Esophagus muscularis mucosa (tissue), 4 donors: ENCODE measurements at regions not wholly inside any gene's neighbourhood (a gene's known extent, or its start where the extent isn't known, plus 50 kb on each side); places are given as distances from the start of the nearest gene placed in this dataset.
A peak's percentile ranks its signal among the peaks of the same experiment; 100 is the strongest.

Experiments used
- DNase-seq: peaks from one replicate; pipeline ENCODE4 v3.0.0-alpha.2; 2017; ENCODE audit errors: extremely low spot score
- H3K27ac ChIP-seq, 4 donors: fragments of 200-600 bp; sonication (generic); replicated peaks in 1 of 4; 1 replicate in 3 of 4; 2 replicates in 1 of 4; pipeline ENCODE4 v1.5.1; 2016 to 2019; ENCODE audit warnings: mild to moderate bottlenecking in 1 of 4
- H3K27me3 ChIP-seq, 4 donors: fragments of 200-600 bp; sonication (generic); one replicate each; pipeline versions ENCODE4 v1.5.1 to v1.6.0; 2016 to 2019
- H3K36me3 ChIP-seq, 4 donors: fragments of 200-600 bp; sonication (generic); one replicate each; pipeline ENCODE4 v1.5.1; 2016 to 2019
- H3K4me1 ChIP-seq, 4 donors: fragments of 200-600 bp; sonication (generic); one replicate each; pipeline ENCODE4 v1.5.1; 2016 to 2019
- H3K4me3 ChIP-seq, 4 donors: fragments of 200-600 bp; sonication (generic); 1 replicate in 2 of 4; 2 replicates in 2 of 4; pipeline ENCODE4 v1.5.1; 2016 to 2019; ENCODE audit warnings: mild to moderate bottlenecking in 4 of 4, moderate library complexity in 1 of 4
- H3K9me3 ChIP-seq, 4 donors: fragments of 200-600 bp; sonication (generic); 1 replicate in 3 of 4; 2 replicates in 1 of 4; pipeline ENCODE4 v1.5.1; 2016 to 2019
- EP300 ChIP-seq: sonication (generic); formaldehyde crosslinking; IDR thresholded peaks from one replicate; pipeline ENCODE4 v1.6.1; 2017; ENCODE audit warnings: antibody characterized with exemption
- POLR2A ChIP-seq: fragments of 450-650 bp; IDR thresholded peaks from one replicate; pipeline ENCODE4 v1.6.1; 2017; ENCODE audit warnings: antibody characterized with exemption, moderate library complexity, mild to moderate bottlenecking, low read depth
- POLR2AphosphoS5 ChIP-seq, 2 donors: sonication (generic); formaldehyde crosslinking; IDR thresholded peaks; one replicate each; pipeline ENCODE4 v1.6.1; 2017; ENCODE audit warnings: antibody characterized with exemption in 2 of 2
- whole genome bisulfite sequencing: methylation state at CpG from one replicate; pipeline ENCODE4 v1.1.5; 2018; 5-methylcytosine and 5-hydroxymethylcytosine counted together
- intact Hi-C: fragments of 100-400 bp; cut with DNase I; formaldehyde crosslinking; loops from one replicate; pipeline ENCODE4 v1.15.1; 2023
- TF ChIP-seq, protein P1 (sequence below), 3 experiments: fragments of 200-600 bp in 2 of 3; fragments of 450-650 bp in 1 of 3; sonication (generic) in 2 of 3; IDR thresholded peaks; one replicate each; pipeline ENCODE4 v1.5.1; 2017 to 2019; ENCODE audit warnings: antibody characterized with exemption in 3 of 3, mild to moderate bottlenecking in 2 of 3, moderate library complexity in 1 of 3

DNA sequence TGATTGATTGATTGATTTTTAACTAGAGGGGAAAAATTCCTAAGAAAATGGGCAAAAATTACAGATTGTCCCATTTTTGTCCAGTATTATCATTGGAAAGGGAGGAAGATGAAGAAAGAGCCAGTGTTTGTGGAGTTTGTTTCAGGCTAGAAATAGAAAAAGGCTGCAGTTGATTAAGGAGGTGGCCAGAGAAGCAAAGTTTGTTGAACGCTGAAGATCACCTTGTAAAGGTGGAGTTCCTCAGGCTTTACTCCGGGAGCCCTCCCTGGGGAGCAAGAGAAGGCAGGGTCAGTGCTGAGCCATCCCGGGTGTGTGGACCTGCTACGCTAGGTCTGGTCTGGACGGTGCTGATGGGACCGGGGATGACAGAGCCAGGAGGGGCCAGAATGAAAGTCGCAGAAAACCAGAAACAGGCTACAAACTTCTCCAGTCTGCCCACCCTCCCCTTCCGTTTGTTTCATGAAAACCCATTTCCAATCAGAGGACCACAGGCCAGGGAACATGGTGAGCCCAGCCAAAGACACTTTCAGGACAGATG is 222.6 kb upstream of the FOXF1 start:
- H3K36me3 ChIP-seq, result no peaks in the 10 kb centered on the region
- H3K4me1 ChIP-seq, result peaks cover 0 to 17% (median 14%) of the 10 kb centered on the region in 4 donors
- intact Hi-C loops, result no loop called here
- peak overlapping the region in 1 of 4 donors; percentile 45 for H3K4me3 ChIP-seq
- H3K27ac ChIP-seq, result no peak overlapping the region
- no peaks in the 10 kb centered on the region for H3K9me3 ChIP-seq
- DNase-seq, result no peak
- WGBS, result 70% methylated on average over 8 of the region's 8 CpGs
- TF ChIP-seq EP300 (no peak), POLR2AphosphoS5 (IDR thresholded peaks at IDR 0.05) (no peak), POLR2A (no peak)
- TF ChIP-seq, protein P1, sequence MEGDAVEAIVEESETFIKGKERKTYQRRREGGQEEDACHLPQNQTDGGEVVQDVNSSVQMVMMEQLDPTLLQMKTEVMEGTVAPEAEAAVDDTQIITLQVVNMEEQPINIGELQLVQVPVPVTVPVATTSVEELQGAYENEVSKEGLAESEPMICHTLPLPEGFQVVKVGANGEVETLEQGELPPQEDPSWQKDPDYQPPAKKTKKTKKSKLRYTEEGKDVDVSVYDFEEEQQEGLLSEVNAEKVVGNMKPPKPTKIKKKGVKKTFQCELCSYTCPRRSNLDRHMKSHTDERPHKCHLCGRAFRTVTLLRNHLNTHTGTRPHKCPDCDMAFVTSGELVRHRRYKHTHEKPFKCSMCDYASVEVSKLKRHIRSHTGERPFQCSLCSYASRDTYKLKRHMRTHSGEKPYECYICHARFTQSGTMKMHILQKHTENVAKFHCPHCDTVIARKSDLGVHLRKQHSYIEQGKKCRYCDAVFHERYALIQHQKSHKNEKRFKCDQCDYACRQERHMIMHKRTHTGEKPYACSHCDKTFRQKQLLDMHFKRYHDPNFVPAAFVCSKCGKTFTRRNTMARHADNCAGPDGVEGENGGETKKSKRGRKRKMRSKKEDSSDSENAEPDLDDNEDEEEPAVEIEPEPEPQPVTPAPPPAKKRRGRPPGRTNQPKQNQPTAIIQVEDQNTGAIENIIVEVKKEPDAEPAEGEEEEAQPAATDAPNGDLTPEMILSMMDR (IDR thresholded peaks at IDR 0.05), result no peak
- peaks cover 0 to 48% (median 7%) of the 10 kb centered on the region in 4 donors for H3K27me3 ChIP-seq

DNA sequence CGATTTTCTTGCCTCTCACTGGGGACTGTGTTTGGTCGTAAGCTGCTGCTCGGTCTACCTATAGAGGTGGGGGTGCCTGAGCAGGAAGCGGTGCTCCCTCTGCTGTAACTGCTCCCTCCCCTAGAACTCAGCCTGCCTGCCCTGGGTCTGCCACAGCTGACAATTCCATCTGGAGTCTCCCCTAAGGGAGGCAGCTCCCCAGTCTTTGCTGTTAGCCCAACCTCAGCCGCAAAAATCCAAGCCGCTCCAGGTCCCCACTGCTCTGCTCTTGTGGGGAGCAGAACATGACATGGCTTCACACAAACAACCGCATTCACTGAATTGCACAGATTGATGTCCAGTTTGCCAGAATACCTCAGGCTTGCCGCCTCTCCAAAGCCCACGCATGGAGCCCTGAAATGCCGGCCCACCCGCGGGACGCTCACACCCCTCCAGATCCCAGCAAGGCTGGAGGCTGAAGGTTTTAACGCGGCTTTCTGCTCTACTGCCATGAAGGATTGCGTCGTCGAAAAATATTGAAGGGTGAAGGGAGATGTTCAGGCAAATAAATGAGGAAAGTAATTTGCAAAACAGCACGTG is 221.5 kb upstream of the FOXF1 start:
- DNase-seq, result no peak
- no peak overlapping the region for H3K4me3 ChIP-seq
- H3K4me1 ChIP-seq, result peaks cover 0 to 19% (median 15%) of the 10 kb centered on the region in 4 donors
- WGBS, result 76% methylated on average over 16 of the region's 19 CpGs
- peaks cover 0 to 48% (median 7%) of the 10 kb centered on the region in 4 donors for H3K27me3 ChIP-seq
- H3K36me3 ChIP-seq, result no peaks in the 10 kb centered on the region
- no peaks in the 10 kb centered on the region for H3K9me3 ChIP-seq
- no peak overlapping the region for H3K27ac ChIP-seq
- intact Hi-C loops, result no loop called here
- TF ChIP-seq POLR2AphosphoS5 (IDR thresholded peaks at IDR 0.05), result no peak
- TF ChIP-seq POLR2A, result no peak
- TF ChIP-seq, protein P1 (IDR thresholded peaks at IDR 0.05), result no peak
- no peak for TF ChIP-seq EP300

DNA sequence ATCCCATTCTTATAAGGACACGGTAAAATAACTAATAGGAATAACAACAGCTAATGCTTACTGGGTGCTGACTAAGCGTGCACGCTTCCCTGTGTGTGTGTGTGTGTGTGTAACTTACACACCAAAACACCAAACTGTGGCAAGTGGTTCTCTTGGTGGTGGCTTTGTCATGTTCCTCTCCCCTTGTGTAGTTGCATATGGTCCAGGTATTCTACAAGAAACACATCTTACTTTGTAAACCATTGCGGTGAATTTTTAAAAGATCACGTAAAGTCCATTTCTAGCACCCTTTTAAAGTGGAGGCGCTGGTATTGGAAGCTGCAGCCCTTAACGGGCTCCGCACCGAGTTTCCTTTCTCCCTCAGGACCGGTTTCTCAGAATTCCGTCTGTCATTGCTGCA is 221.0 kb upstream of the FOXF1 start:
- DNase-seq, result no peak
- Histone ChIP-seq H3K4me3 (no peak overlapping the region), H3K4me1 (peaks cover 0 to 24% (median 20%) of the 10 kb centered on the region in 4 donors), H3K27me3 (peaks cover 0 to 48% (median 7%) of the 10 kb centered on the region in 4 donors), H3K27ac (no peak overlapping the region), H3K36me3 (no peaks in the 10 kb centered on the region), H3K9me3 (no peaks in the 10 kb centered on the region)
- 74% methylated on average over 11 of the region's 11 CpGs for WGBS
- intact Hi-C loops, result no loop called here
- TF ChIP-seq, protein P1 (IDR thresholded peaks at IDR 0.05), result no peak

DNA sequence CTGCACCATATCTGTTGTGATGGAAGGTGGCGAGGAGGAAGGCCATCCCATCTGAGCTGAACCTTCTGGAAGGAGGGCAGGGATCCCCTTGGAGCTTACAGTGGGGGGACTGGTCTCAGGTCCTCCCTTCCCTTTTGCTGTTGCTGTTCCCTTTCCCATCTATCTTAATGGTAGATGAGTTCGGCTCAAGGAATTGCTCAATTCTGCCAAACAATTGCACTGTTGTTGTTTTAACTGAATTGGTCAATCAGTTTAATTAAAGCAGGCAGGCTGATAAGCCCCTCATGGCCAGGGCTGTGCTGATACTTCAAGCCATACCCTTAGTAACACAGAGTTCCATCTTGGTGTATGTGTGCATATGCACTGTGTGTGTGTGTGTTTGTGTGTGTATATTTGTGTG is 220.4 kb upstream of the FOXF1 start:
- TF ChIP-seq POLR2AphosphoS5 (IDR thresholded peaks at IDR 0.05) (no peak), POLR2A (no peak), EP300 (no peak)
- TF ChIP-seq, protein P1 (IDR thresholded peaks at IDR 0.05), result no peak
- H3K27ac ChIP-seq, result no peak overlapping the region
- no peak for DNase-seq
- intact Hi-C loops, result no loop called here
- 78% methylated on average over 2 of the region's 2 CpGs for WGBS
- H3K27me3 ChIP-seq, result peaks cover 0 to 45% (median 7%) of the 10 kb centered on the region in 4 donors
- no peaks in the 10 kb centered on the region for H3K36me3 ChIP-seq
- no peaks in the 10 kb centered on the region for H3K9me3 ChIP-seq
- peaks cover 0 to 30% (median 26%) of the 10 kb centered on the region in 4 donors for H3K4me1 ChIP-seq
- H3K4me3 ChIP-seq, result no peak overlapping the region

DNA sequence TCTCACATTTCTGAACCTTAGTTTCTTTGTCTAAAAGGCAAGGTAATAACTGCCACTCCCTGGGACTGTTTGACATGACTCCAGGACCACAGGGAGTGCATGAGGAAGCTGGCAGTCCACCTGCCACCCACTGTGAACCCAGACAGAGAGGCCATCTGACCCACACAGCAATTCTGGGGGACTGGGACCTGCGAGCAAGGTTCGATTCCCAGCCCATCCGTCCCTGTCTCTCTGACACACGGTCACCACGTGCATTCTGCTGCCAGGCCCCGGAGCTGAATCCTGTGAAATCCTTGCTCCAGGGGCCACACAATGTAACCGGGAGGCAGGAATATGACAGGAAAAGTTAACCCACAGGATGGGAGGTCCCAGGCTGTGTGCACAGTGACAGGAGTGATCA is 218.8 kb upstream of the FOXF1 start:
- Histone ChIP-seq H3K4me3 (no peak overlapping the region), H3K9me3 (no peaks in the 10 kb centered on the region), H3K27ac (no peak overlapping the region), H3K27me3 (peaks cover 0 to 31% (median 7%) of the 10 kb centered on the region in 4 donors), H3K36me3 (no peaks in the 10 kb centered on the region), H3K4me1 (peaks cover 0 to 27% (median 25%) of the 10 kb centered on the region in 4 donors)
- no peak for DNase-seq
- TF ChIP-seq, protein P1 (IDR thresholded peaks at IDR 0.05), result no peak
- no peak for TF ChIP-seq EP300
- TF ChIP-seq POLR2AphosphoS5 (IDR thresholded peaks at IDR 0.05), result no peak
- no peak for TF ChIP-seq POLR2A
- 79% methylated on average over 7 of the region's 7 CpGs for WGBS
- intact Hi-C loops, result no loop called here
